HEK293T (cell line): ENCODE measurements at regions not wholly inside any gene's neighbourhood (a gene's known extent, or its start where the extent isn't known, plus 50 kb on each side); places are given as distances from the start of the nearest gene placed in this dataset.

Experiments used
- CTCF ChIA-PET: fragments of 350-600 bp; formaldehyde crosslinking; extraction: SDS; loops from one replicate; lab custom pipeline; 2021; ENCODE audit warnings: antibody characterized with exemption, inconsistent platforms; lab: Yijun Ruan, JAX
- POLR2A ChIA-PET: fragments of 350-600 bp; formaldehyde crosslinking; extraction: SDS; loops from one replicate; lab custom pipeline; 2020; ENCODE audit warnings: antibody characterized with exemption, inconsistent platforms; lab: Yijun Ruan, JAX
- DNase-seq: peaks from one replicate; pipeline ENCODE4 v3.0.0; 2012; ENCODE audit warnings: mixed read lengths; ENCODE audit errors: extremely low spot score
- ARNT ChIP-seq: fragments of 450-650 bp; IDR thresholded peaks from 2 replicates; pipeline ENCODE4 v1.6.1; 2017; ENCODE audit warnings: mild to moderate bottlenecking
- BHLHE40 ChIP-seq: fragments of 450-650 bp; IDR thresholded peaks from 2 replicates; pipeline ENCODE4 v1.6.1; 2016; ENCODE audit warnings: mild to moderate bottlenecking, moderate library complexity, borderline replicate concordance
- CTBP1 ChIP-seq: fragments of 450-650 bp; IDR thresholded peaks from 2 replicates; pipeline ENCODE4 v1.6.1; 2016; ENCODE audit warnings: borderline replicate concordance
- ELF4 ChIP-seq: fragments of 450-650 bp; IDR thresholded peaks from 2 replicates; pipeline ENCODE4 v1.6.1; 2017; ENCODE audit warnings: antibody characterized with exemption
- FOXA1 ChIP-seq: fragments of 450-650 bp; IDR thresholded peaks from 2 replicates; pipeline ENCODE4 v1.6.1; 2016; ENCODE audit warnings: mild to moderate bottlenecking
- FOXK2 ChIP-seq: fragments of 450-650 bp; IDR thresholded peaks from 2 replicates; pipeline ENCODE4 v1.6.1; 2016; ENCODE audit warnings: mild to moderate bottlenecking
- FOXM1 ChIP-seq: fragments of 450-650 bp; IDR thresholded peaks from 2 replicates; pipeline ENCODE4 v1.6.1; 2017; ENCODE audit warnings: mild to moderate bottlenecking, borderline replicate concordance
- HDGF ChIP-seq: fragments of 450-650 bp; IDR thresholded peaks from 2 replicates; pipeline ENCODE4 v1.6.1; 2017; ENCODE audit warnings: antibody characterized with exemption, borderline replicate concordance
- L3MBTL2 ChIP-seq: fragments of 450-650 bp; conservative IDR thresholded peaks from 2 replicates; pipeline ENCODE4 v1.6.1; 2016; ENCODE audit warnings: mild to moderate bottlenecking
- LEF1 ChIP-seq: fragments of 450-650 bp; IDR thresholded peaks from 2 replicates; pipeline ENCODE4 v1.6.1; 2017; ENCODE audit warnings: mild to moderate bottlenecking, borderline replicate concordance
- NFRKB ChIP-seq: fragments of 450-650 bp; IDR thresholded peaks from 2 replicates; pipeline ENCODE4 v1.6.1; 2016; ENCODE audit warnings: mild to moderate bottlenecking, moderate library complexity
- SP1 ChIP-seq: fragments of 450-650 bp; IDR thresholded peaks from 2 replicates; pipeline ENCODE4 v1.6.1; 2017
- SUZ12 ChIP-seq: fragments of 450-650 bp; IDR thresholded peaks from 2 replicates; pipeline ENCODE4 v1.6.1; 2016; ENCODE audit warnings: mild to moderate bottlenecking
- TARDBP ChIP-seq: fragments of 450-650 bp; IDR thresholded peaks from 2 replicates; pipeline ENCODE4 v1.6.1; 2016
- ZNF384 ChIP-seq: fragments of 450-650 bp; IDR thresholded peaks from 2 replicates; pipeline ENCODE4 v1.6.1; 2016
- TF ChIP-seq, protein P1 (sequence below): fragments of 450-650 bp; IDR thresholded peaks from 2 replicates; pipeline ENCODE4 v1.6.1; 2016

DNA sequence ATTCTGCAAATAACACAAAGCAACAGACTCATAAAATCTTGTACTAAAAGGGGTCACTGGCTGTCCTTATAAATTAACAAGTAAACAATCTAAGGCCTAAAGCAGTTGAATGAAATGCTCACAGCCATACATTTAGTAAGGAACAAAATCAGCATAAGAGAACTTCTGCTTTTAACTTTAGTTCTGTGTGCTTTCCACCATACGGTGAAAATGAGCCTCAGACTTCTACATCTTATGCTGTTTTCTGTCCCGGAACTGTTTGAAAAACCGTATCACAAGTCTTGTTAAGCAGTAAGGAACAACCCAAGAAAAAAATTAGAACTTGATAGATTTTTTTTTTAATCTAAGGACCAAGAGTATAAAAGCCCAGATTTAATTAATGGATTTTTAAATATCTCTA, 549.1 kb upstream of the MIR17HG start:
- TF ChIP-seq FOXA1, result no peak
- no peak for TF ChIP-seq ELF4
- no peak for TF ChIP-seq TARDBP
- no peak for TF ChIP-seq SUZ12
- TF ChIP-seq ZNF384, result no peak
- TF ChIP-seq NFRKB, result no peak
- TF ChIP-seq CTBP1, result no peak
- no peak for TF ChIP-seq ARNT
- TF ChIP-seq HDGF, result no peak
- no peak for TF ChIP-seq FOXM1
- TF ChIP-seq BHLHE40, result no peak
- no peak for TF ChIP-seq SP1
- TF ChIP-seq FOXK2, result no peak
- TF ChIP-seq L3MBTL2, result no peak
- TF ChIP-seq, protein P1, sequence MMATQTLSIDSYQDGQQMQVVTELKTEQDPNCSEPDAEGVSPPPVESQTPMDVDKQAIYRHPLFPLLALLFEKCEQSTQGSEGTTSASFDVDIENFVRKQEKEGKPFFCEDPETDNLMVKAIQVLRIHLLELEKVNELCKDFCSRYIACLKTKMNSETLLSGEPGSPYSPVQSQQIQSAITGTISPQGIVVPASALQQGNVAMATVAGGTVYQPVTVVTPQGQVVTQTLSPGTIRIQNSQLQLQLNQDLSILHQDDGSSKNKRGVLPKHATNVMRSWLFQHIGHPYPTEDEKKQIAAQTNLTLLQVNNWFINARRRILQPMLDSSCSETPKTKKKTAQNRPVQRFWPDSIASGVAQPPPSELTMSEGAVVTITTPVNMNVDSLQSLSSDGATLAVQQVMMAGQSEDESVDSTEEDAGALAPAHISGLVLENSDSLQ, result no peak
- no peak for TF ChIP-seq LEF1
- DNase-seq, result no peak
- ChIA-PET POLR2A (no interaction called here), CTCF (no interaction called here)

DNA sequence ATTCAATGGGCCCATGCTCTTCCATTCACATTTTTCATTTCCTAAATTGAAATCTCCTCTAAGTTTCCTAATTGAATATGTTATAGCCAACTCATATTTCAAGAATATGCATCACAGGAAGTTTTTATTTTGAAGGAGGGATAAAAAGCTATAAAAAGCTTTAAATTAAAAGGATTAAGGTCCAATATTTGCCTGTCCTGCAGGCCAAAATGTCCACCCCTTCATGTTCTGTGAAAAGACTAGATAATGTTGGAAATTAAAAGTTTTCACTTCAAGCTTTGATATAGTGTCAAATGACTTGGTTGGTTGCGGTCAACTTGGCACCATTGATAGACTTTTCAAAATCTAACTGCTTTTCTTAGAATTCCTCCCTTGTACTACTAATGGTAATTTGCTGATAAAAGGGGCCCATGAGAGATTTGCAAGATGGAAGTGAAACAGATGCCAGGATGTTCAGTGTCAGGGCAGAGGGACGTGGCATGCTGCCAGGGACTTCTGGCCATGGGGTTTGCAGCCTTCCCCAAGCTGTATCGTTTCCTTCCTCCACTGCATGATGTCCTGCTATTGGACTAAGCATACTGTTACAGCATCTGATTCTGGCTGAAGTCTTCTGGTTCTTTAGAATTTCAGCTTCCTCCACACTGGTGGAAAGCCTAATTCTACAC, 547.3 kb upstream of the MIR17HG start:
- ChIA-PET CTCF (no interaction called here), POLR2A (no interaction called here)
- TF ChIP-seq BHLHE40, result no peak
- TF ChIP-seq SUZ12, result no peak
- TF ChIP-seq SP1, result no peak
- TF ChIP-seq L3MBTL2, result no peak
- TF ChIP-seq NFRKB, result no peak
- no peak for TF ChIP-seq FOXM1
- TF ChIP-seq, protein P1, result no peak
- TF ChIP-seq FOXA1, result no peak
- TF ChIP-seq ZNF384, result no peak
- TF ChIP-seq HDGF, result no peak
- TF ChIP-seq ELF4, result no peak
- TF ChIP-seq FOXK2, result no peak
- no peak for TF ChIP-seq LEF1
- TF ChIP-seq ARNT, result no peak
- no peak for TF ChIP-seq CTBP1
- no peak for TF ChIP-seq TARDBP
- DNase-seq, result no peak

DNA sequence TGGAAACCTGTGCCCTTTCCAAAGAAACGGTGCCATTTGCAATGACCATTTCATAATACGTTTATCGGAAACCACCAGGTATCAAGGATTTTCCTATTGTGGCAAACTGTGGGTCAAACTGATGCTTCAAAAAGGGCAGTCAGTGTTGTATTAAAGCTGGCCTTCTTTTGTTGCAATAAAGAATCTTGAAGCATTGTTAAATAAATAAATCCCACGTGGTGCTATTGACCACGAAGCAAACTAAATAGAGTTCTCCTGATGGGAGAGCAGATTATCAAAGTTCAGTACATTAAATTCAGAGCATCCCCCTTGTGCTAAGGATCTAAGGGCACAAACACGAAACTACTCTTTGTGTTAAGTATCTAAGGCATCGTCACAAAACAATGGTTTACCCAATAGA, 545.9 kb upstream of the MIR17HG start:
- CTCF ChIA-PET, result no interaction called here
- TF ChIP-seq TARDBP, result no peak
- peak; percentile 78 for TF ChIP-seq L3MBTL2
- TF ChIP-seq SP1, result no peak
- no peak for DNase-seq
- POLR2A ChIA-PET, result no interaction called here

DNA sequence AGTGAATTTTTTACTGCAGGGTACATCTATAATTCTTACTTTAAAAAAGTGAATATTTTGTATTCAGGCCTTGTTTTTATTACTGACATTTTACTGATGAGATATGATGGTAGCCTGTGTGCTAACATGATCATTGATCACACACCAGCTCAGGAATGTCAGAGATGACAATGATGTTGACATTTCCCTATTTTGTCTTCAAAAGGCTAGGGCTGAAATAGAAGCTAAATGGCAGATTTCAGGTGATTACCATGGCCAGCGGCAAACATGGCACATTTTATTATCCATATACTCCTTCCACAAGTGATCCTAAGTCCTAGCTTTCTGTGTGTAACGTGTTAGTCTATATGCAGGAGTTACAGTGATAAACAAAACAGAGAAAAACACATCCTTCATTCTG, 544.3 kb upstream of the MIR17HG start:
- ChIA-PET POLR2A (no interaction called here), CTCF (no interaction called here)
- no peak for DNase-seq
- TF ChIP-seq NFRKB (no peak), TARDBP (no peak), LEF1 (no peak), BHLHE40 (no peak), FOXM1 (no peak), FOXA1 (no peak), L3MBTL2 (no peak), SP1 (no peak), HDGF (no peak), FOXK2 (no peak), SUZ12 (no peak), ARNT (no peak), ZNF384 (no peak), ELF4 (no peak), CTBP1 (no peak)
- TF ChIP-seq, protein P1, result no peak

DNA sequence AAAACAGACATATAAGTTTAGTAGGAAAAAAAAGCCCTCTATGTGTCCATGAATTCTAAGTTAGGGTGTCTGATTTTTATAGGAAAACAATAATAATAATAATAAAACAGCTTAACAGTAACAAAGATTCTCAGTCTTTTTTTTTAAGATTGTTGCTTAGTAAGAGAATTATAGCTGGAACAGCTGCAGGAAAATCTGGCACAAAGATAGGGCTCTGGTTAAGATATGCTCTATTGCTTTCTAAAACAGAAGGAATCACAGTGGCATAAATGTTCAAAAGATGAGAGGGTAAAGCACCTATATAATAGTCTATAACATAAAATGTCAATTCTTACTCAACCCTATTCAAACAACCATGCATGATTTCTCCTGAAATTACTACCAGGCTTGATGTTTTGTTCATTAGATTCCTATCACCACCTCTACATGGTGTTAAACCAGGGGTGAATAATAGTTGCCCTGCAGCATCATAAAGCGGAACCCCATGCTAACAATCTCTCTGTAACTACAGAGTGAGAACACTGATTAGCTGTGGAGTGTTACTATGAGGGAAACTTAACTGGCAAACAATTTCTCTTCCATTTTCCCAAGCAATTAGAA, 541.4 kb upstream of the MIR17HG start:
- ChIA-PET POLR2A (no interaction called here), CTCF (no interaction called here)
- no peak for DNase-seq
- no peak for TF ChIP-seq L3MBTL2

DNA sequence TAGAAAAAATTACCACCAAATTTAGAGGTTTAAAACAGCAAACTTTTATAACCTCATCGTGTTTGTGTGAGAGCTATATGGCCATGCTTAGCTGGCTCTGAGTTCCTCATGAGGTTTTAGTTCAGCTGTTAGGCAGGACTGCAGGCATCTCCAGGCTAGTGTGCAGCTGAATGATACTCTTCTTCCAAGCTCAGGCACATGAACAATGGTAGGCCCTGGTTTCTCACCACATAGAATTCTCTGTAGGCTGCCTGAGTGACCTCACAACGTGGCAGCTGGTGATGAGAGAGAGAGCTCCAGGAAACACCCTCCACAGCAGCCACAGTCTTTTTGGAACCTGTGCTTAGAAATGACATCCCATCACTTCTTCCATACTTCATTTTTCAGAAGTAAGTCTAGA, 540.6 kb upstream of the MIR17HG start:
- no peak for DNase-seq
- ChIA-PET POLR2A (no interaction called here), CTCF (no interaction called here)
- no peak for TF ChIP-seq LEF1
- TF ChIP-seq, protein P1, result no peak
- TF ChIP-seq FOXM1, result no peak
- no peak for TF ChIP-seq CTBP1
- no peak for TF ChIP-seq HDGF
- no peak for TF ChIP-seq FOXK2
- no peak for TF ChIP-seq L3MBTL2
- TF ChIP-seq SUZ12, result no peak
- TF ChIP-seq SP1, result no peak
- no peak for TF ChIP-seq NFRKB
- TF ChIP-seq FOXA1, result no peak
- TF ChIP-seq TARDBP, result no peak
- no peak for TF ChIP-seq ZNF384
- TF ChIP-seq ARNT, result no peak
- no peak for TF ChIP-seq ELF4
- no peak for TF ChIP-seq BHLHE40
